ENCODE measurements at regions not wholly inside any gene's neighbourhood (a gene's known extent, or its start where the extent isn't known, plus 50 kb on each side); places are given as distances from the start of the nearest gene placed in this dataset.
A peak's percentile ranks its signal among the peaks of the same experiment; 100 is the strongest.
"Not testable (repeated sequence)": the region's sequence is repeated elsewhere in the genome, so short reads cannot be mapped to it uniquely, and the experiment has no call there.

DNA sequence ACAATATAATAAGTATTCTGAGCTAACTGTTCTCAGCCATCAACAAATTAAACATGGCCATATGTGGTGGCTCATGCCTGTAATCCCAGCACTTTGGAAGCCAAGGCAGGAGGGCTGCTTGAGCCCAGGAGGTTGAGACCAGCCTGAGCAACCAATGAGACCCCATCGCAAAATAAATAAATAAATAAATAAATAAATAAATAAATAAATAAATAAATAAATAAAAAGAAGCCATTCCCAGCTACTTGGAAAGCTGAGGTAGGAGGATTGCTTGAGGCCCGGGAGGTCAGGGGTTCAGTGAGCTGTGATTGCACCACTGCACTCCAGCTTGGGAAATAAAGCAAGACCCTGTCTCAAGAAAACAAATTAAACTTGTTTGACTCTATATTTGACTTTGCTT lies 1256.4 kb downstream of the EFNA5 start:
- no peak for DNase-seq

DNA sequence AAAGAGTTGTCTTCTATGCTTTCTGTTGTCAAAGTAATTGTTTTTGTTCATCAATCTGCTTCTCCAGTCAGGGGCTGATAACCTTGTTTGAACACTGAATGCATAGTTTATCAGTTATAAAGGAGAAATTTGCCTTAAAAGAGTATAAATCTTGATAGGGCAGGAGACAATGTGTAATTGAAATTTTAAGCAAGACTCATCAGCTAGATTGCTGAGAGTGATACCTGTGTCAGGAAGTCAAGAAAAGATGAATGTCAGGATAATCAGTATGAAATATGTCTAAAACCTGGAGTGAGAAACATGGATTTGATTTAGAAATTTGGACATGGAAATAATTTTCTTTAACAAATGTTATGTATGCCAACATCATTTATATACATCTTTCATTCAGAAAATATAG lies 1258.1 kb downstream of the EFNA5 start:
- DNase-seq = no peak

DNA sequence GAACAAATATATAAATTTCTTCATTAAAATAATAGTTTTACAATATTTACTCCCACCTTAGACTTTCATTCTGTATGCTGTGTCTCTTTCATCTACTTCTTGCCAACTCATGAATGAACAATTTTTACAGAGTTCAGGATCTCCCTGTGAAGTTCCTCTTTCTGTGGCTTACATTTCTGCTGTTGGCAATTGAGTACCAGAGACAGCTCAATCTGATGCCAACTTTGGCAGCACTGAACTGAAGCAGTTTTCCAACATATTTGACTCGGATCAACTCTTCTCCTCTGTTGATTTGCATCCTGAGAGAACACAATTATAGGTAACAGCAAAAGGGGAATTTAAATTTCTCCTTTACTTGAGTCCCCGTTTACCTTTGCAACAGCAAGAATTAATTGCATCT lies 1262.2 kb downstream of the EFNA5 start:
- no peak for DNase-seq

DNA sequence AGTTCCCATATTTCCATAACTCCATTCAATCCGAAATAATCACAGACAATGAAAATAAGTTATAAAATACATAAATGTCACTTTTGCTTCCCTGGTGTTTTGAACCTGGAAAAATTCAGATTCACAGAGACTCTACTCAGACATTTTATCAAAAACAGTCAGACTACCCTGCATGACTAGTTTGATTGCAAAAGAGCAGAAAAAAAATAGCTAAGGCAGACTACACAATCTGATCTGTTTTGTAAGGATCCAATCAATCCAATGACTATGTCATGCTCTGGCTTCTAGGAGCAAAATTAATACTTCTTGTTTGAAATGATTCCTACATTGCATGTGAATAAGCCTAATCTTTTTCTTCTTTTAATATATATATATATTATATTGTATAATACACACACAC lies 1262.6 kb downstream of the EFNA5 start:
- no peak for DNase-seq

DNA sequence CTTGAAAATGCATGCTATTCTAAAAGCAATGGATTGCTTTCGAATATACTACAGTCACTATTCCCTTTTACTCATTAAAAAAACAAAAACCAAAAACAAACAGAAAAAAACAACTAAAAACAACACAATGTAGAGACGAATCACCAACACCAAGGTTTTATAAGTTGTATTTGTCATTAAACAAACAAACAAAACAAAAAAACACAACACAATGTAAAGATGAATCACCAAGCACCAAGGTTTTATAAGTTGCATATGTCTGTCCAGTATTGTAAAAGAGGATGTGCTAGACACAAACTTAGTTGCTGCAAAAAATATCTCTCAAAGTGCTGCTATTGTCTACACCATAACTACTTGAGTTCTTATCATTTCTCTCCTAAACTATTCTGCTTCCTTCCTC lies 1269.2 kb downstream of the EFNA5 start:
- DNase-seq = no peak

DNA sequence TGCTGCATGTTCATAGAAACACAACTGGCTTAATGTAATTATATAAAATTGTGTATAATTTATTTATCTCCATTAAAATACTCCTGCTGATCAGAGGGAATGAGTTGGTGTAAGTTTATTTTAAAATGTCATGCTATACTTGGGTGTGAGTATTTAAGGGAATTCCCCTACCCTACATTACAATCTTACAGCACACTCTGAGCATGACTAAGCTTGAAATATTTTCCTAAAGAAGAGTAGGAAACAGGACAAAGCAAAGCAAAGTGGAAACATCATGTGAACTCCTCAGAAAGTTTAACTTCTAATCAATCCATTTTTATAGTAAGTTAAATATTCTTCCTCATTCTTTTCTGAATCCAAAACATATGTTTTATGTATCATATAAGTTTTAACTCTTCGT lies 1271.3 kb downstream of the EFNA5 start:
- DNase-seq = no peak

DNA sequence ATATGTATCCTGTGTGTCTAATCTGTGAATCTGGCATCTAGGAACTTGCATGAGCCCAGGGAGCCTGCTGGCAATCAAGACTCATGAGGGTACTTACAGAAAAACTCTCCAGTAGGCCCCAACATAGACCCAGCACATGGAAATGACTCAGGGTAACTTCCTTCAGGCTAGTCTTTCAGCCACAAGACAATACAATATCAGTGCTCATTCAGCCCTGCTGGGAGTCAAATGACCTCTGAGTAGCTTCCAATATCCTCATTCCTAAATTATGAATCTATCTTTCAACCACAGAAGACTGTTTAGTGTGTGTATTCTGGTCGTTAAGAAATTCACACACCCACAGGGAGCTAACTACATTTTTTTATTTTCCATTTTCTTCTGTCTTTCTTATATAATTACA lies 1273.0 kb downstream of the EFNA5 start:
- peak; percentile 54 for DNase-seq

DNA sequence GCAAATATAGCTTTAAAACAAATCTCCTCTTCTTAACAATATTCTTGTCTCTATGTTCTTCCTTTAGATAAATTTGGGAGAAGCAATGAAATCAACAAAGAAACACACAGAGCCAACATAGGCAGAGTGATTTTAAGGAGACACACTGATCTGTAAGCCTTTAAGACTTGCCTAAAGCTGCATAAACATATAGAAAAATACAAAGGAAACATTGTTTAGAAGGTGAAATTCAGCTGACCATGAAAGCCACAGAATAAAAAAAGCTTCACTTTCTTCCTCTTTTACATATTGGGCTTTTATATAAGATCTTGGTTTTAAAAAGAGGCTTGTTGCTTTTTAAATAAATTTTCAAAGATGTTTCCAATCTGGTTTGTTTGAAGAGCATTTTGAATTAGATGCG lies 1277.5 kb downstream of the EFNA5 start:
- DNase-seq = no peak

DNA sequence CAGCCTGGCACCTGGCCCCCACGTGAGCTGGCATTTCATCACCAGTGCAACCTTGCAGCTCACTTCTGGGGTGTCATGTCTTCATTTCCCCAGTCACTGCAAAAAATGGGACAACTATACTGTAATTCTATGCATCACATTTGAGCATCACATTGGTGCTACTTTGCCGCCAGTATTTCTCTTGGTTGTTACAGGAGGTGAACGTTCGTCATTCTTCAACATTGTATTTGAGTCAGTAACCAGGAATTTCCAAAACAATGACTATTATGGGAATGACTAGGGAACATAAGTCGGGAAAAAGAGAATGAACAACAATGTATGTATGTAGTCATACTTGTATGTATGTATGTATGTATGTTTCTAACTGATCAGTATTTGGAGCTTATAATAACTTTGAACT lies 1278.0 kb downstream of the EFNA5 start:
- DNase-seq = no peak

DNA sequence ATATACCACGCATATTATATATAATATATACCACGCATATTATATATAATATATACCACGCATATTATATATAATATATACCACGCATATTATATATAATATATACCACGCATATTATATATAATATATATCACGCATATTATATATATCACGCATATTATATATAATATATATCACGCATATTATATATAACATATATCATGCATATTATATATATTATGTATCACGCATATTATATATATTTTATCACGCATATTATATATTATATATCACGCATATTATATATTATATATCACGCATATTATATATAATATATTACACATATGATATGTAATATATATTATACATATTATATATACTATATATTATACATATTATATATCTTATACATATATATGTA lies 1283.0 kb downstream of the EFNA5 start:
- not testable (repeated sequence) for DNase-seq

DNA sequence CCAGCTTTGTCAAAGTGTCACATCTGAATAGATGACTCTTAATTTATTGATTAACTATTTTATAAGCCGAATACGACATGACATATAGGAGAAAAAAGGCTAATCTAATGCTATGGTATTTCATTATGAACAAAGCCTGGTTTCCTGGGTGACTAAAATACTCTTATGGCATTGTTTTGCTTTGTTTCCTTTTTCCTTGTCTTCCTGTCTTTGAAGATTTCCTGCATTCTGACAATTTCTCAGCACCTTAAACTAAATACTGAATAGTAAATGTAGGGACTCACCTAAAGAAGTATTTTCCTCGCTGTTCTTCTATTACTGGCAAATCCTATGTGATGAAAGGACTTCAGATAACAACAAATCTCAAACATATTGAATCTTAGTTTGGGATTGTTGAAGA lies 1284.5 kb downstream of the EFNA5 start:
- no peak for DNase-seq

DNA sequence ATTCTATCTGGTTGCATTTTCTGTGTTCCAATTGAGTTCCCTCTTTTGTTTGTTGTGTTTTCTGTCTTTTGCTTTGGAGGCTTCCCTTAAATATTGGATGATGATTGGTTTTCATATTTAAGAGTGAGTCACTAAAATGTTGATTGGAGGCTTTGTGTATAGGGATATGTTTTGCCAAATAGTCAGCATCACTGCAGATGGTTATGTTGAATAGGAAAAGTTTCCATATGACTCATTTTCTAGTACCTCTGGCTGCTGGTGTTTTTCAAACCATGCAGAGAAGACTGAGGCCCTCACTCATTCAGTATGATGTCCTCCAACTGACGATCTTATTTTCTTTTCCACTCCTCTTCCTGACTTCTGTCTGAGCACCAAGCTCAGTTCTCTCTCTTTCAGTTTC lies 1290.0 kb downstream of the EFNA5 start:
- DNase-seq = no peak

DNA sequence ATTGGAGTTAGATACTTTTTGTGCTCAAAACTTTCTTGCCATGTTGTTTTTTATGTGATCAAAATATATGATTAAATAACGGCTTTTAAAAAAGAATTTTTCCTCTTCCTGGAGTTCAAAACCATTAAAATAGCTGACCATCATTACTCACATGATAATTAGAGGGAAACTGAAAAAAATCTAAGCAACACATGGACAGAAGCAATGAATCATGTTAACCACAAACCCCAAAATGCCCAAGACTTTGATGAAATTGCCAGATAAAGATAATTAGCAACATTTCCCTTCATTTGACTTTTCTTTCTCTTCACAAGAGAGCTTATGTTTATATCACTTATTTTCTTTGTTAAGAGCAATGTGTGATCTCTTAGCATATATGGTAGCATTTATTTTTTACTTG lies 1294.2 kb downstream of the EFNA5 start:
- no peak for DNase-seq

DNA sequence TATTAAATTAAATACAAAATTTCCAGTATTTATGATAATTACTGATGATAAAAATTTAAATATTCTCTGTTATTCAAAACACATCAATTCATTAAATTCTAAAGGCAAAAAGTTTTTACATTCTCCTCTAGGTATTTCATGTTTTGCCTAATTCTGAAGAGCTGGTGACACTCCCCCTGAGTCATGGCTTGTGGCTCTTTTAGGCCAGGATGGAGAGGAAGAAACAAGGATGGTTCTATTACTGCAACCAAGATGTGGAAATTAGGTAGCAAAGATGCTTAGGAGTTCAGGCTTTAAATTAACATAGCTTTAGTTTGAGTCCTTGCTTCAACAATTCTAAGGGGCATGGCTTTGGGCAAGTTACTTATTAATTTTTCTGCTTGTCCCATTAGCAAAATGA lies 1295.8 kb downstream of the EFNA5 start:
- DNase-seq = no peak

DNA sequence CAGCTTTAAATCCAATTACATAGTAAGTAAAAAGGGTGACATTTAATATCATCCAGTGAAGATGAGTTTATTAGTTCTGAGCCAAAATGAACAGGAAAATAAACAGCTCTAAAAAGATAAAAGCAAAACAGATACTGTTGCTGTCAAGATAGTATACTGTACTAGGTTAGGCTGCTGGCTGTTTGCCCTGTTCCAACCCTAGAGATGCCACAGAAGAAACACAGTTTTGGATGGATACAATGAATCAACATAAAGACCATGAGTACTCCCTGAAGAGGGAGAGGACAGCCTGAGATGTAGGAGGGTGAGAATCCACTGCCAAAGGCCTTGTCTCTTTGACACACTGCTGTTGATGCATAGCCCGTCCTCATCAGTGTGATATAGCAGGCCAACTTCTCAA lies 1302.7 kb downstream of the EFNA5 start:
- no peak for DNase-seq

DNA sequence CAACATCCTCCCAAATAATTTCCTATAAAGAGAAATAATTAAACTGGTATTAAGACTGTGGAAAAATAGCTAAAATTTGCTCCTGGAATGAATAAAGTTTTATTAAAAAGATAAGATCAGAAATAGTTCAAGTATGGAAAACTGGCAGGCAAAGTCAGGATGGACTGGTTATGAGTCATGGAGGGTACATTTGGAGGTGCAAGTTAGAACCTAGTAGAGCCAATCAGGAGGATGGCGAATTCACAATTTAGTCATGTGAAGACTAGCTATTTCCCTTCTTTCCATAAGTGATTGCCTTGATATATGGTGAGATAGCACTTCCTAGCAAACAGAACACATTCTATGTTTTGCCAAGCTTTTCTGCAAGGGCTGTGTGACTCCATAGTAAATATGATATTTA lies 1303.5 kb downstream of the EFNA5 start:
- no peak for DNase-seq

DNA sequence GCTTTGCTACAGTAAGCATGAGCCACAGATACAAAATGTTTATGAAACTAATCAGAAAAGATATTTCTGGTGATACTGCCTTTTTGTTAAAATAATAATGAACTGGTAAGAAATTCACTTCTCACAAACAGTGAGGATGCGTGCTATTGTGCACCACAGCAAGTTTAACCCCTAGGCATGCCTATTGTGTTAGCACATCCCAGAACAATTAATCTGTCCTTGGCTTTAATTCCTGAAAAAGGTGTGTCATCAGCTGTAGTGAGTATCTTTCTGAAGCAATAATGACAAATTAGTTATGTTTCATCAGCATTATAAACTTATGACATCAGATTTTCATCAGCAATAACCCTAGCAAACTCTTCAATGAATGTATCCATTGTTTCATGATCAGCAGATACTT lies 1307.2 kb downstream of the EFNA5 start:
- DNase-seq = no peak

DNA sequence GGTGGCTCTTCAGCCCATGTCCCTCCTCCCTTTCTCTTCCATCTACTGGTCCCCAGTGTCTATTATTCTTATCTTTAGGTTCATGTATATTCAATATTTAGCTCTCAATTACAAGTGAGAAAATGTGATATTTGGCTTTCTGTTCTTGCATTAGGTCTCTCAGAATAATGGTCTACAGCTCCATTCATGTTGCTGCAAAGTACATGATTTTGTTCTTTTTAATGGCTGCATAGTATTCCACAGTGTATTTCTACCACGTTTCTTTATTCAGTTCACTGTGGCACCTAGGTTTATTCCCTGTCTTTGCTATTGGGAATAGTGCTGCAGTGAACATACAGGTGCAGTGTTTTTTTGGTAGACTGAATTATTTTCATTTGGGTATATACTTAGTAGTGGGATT lies 1308.8 kb downstream of the EFNA5 start:
- no peak for DNase-seq

DNA sequence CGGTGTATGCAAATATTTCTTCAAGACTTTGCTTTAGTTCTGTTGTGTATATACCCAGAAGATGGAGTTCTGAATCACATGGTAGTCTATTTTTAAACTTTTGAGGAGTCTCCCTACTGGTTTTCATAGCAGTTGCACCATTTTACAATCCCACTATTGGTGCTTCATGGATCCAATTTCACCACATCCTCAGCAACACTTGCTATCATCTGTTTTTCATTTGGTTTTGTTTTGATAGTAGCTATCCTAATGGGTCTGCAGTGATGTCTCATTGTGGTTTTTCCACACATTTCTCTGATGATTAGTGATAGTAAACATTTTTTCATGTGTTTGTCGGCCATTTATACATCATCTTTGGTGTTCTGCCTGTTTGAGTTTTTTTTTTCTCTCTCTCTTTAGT lies 1339.3 kb downstream of the EFNA5 start:
- DNase-seq = no peak

DNA sequence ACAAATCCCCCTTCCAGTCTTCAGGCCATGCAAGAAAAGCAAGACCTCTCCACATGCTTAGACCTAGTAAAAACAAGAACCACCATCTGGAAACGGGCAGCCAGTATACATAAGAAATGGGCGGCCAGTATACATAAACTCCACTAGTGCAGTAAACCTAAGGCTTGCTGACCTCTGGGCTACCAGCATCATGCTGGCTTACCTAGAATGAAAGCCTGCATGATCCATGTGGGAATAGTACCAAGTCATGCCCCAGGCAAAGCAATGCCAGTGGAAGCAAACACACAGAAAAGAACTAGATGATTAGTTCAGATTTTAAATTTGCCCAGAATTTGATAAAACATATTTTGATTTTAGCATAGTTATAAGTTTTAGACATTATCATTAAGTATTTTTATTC lies 1346.4 kb downstream of the EFNA5 start:
- DNase-seq = no peak

DNA sequence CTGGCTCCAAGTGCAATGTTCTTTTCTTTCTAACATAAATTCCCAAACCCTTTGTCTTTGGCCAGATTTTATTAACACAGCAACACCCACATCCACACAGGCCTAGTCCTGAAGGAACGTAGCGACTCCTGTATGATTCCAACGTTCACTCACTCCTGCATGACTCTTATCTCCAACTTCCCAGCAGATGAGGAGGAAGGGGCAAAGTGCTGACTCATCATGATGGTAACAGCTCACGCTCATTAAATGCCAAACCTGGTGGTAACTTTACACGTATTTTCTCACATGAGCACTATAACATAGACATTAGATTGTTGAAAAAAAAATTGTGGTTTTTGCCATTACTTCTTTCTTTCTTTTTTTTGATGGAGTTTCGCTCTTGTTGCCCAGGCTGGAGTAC lies 1349.5 kb downstream of the EFNA5 start:
- no peak for DNase-seq

DNA sequence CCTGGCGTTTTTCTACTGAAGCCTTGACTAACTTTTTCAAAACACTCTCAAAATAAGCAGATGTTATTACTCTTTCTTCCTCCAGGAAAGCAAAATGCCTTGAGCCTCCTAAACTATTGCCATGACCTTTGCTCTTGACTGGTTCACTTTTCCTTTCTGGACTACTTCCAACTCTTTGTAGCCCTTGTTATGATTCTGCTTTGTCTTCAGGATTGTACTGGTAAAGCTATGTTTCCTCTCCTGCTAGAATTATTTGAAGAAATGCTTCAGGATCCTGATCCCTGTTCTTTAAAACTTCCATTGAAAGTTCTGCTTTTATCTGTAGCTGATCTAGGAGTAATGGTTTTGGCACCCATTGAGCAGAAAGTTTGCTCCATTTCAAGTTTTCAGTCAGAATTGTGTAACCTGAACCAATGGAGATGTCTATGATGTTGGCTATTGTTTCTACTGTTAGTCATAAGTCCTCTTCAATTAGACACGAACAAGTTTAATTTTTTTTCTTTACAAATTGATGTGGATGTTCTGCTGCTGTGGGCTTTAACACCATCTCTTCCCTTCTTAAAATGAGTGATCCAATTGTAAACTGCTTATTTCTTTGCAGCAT lies 1356.4 kb downstream of the EFNA5 start:
- DNase-seq = no peak

DNA sequence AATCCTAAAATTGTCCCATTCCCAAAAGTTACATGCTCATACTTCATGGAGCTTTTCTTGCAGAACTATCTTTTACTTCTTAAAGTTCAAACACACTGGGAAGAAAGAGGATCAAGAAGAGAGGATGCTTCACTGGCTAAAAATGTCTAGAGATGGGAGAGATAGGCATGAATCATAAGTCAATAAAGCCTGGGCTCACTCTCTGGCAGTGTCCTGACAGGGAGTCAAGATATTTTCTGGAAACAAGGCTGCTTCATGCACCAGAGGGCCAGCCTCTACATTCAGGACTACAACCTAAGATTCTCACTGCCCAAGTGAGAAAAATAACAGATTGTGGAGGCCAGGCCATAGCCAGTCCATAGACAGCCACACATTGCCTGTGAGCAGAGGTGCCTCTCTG lies 1358.4 kb downstream of the EFNA5 start:
- DNase-seq = no peak

DNA sequence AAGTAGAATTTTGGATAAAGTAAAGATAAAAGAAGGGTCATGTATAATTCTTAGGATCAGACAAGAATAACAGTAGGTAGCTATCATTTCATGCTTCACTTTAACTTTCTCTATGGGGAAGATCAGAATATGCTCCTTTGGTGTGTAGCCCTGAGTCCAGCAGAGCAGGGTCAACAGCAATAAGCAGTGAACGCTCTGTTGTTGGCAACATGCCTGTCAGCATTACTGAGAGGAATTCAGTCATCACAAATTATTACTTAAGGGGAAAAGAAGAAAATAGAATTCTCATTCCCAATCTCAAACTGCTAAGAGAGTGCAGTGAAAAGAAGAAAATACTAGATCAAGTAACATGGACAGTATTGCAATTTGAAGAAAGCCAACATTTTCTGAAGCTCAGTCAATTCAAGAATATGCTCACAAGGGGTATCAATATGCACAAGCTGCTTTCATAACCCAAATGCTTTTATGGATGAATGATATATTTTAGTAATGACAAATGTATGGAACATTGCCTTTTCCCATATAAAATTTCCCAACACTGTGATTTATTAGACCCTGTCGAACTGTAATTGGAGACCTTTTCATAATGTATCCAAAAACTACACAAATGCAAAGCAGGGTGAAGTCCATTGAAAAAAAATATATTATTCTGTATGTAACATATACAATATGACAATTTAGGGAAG lies 1359.4 kb downstream of the EFNA5 start:
- no peak for DNase-seq

DNA sequence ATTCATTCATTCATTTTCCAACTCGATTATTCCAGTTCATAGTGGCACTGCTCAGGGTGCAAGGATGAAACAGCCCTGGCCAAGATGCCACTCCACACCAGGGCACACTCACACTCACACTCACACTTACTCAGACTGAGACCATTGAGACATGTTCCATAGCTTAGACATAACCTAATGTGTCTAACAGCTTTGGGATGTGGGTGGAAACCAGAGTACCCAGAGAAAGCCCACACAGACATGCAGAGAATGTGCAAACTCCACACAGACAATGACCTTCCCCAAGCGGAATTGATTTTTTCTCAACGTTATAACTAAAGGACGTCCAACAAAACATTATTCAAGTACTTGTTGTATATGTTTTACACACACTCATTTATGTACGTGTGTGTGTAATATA lies 1363.5 kb downstream of the EFNA5 start:
- DNase-seq = no peak
